Common myeloid progenitor, CD34-positive (primary cell): ENCODE measurements at regions not wholly inside any gene's neighbourhood (a gene's known extent, or its start where the extent isn't known, plus 50 kb on each side); places are given as distances from the start of the nearest gene placed in this dataset.

Source experiments
- CTCF ChIA-PET: fragments of 350-600 bp; sonication (Branson Sonifier 250); formaldehyde crosslinking; loops from one replicate; lab custom pipeline; 2021; ENCODE audit warnings: antibody characterized with exemption; lab: Charles Lee
- POLR2A ChIA-PET: fragments of 350-600 bp; sonication (Branson Sonifier 250); formaldehyde crosslinking; loops from one replicate; lab custom pipeline; 2021; ENCODE audit warnings: antibody characterized with exemption; lab: Charles Lee
- DNase-seq, 3 donors: peaks; one replicate each; pipeline versions ENCODE4 v3.0.0 to v3.0.0-alpha.2; 2013
- H3K27ac ChIP-seq, 2 experiments: 1 replicate in 1 of 2; 2 replicates in 1 of 2; pipeline ENCODE4 v1.7.0; 2013; ENCODE audit warnings: inconsistent platforms in 2 of 2, low read length in 2 of 2, mild to moderate bottlenecking in 2 of 2, low read depth in 1 of 2, moderate library complexity in 1 of 2; ENCODE audit not compliant: severe bottlenecking in 2 of 2, insufficient read depth in 1 of 2, poor library complexity in 1 of 2
- H3K27me3 ChIP-seq, 5 experiments: replicated peaks in 2 of 5; 1 replicate in 3 of 5; 2 replicates in 2 of 5; pipeline versions ENCODE4 v1.6.1 to v1.7.0; 2013; ENCODE audit warnings: low read length in 4 of 5, mild to moderate bottlenecking in 2 of 5, moderate library complexity in 2 of 5, inconsistent platforms in 1 of 5; ENCODE audit not compliant: insufficient read depth in 5 of 5, control insufficient read depth in 4 of 5
- H3K36me3 ChIP-seq, 4 experiments: 1 replicate in 2 of 4; 2 replicates in 2 of 4; pipeline versions ENCODE4 v1.6.1 to v1.7.0; 2013; ENCODE audit warnings: low read length in 3 of 4, control low read depth in 1 of 4, mild to moderate bottlenecking in 1 of 4; ENCODE audit not compliant: control insufficient read depth in 4 of 4, insufficient read depth in 4 of 4
- H3K4me1 ChIP-seq, 4 experiments: 1 replicate in 3 of 4; 2 replicates in 1 of 4; pipeline versions ENCODE4 v1.6.1 to v1.7.1; 2013; ENCODE audit warnings: low read length in 3 of 4, mild to moderate bottlenecking in 3 of 4, control low read depth in 1 of 4, inconsistent platforms in 1 of 4, moderate library complexity in 1 of 4; ENCODE audit not compliant: control insufficient read depth in 4 of 4, insufficient read depth in 4 of 4; ENCODE audit errors: control extremely low read depth in 1 of 4
- H3K4me3 ChIP-seq, 7 experiments: 1 replicate in 4 of 7; 2 replicates in 3 of 7; pipeline versions ENCODE4 v1.5.1 to v1.7.0; 2013; ENCODE audit warnings: mild to moderate bottlenecking in 7 of 7, low read length in 6 of 7, moderate library complexity in 6 of 7, inconsistent platforms in 2 of 7, low read depth in 2 of 7, control low read depth in 1 of 7; ENCODE audit not compliant: insufficient read depth in 4 of 7, control insufficient read depth in 1 of 7; ENCODE audit errors: extremely low read depth in 1 of 7
- H3K9me3 ChIP-seq, 5 experiments: 1 replicate in 4 of 5; 2 replicates in 1 of 5; pipeline versions ENCODE4 v1.6.1 to v1.7.1; 2013; ENCODE audit warnings: low read length in 4 of 5, mild to moderate bottlenecking in 2 of 5, inconsistent platforms in 1 of 5, low read depth in 1 of 5, moderate library complexity in 1 of 5; ENCODE audit not compliant: control insufficient read depth in 4 of 5, insufficient read depth in 2 of 5; ENCODE audit errors: control extremely low read depth in 1 of 5
- WGBS: methylation state at CpG from one replicate; pipeline ENCODE4 v1.1.5; 2013; ENCODE audit not compliant: insufficient coverage; 5-methylcytosine and 5-hydroxymethylcytosine counted together

DNA sequence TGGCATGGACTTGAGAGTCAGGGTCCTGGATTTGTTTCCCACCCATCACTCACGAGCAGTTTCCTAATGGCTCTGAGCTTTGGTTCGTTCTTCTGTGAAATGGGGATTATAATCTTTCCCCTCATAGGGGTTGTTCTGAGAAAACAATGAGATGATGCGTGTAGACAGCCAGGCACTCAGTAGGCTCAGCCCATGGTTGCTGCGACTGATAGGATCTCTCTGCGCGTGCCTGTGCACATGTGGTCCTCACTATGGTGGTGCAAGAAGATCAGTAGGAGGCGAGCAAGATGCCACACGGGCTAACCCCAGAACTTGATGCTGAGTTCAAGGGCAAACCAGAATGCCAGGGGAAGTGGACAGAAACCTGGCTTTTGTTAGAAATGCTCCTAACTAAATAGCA lies 153.5 kb upstream of the KCNG1 start:
- no peak overlapping the region for H3K27ac ChIP-seq
- ChIA-PET POLR2A (no interaction called here), CTCF (interaction anchor here (0.7 kb wide), 1 partner anchor 9 kb away, joined by 4 read pairs; no protein-coding TSS in a partner anchor)
- H3K4me3 ChIP-seq: no peak overlapping the region
- no peaks in the 10 kb centered on the region for H3K9me3 ChIP-seq
- no peak for DNase-seq
- no peaks in the 10 kb centered on the region for H3K4me1 ChIP-seq
- WGBS: 90% methylated on average over 6 of the region's 8 CpGs
- H3K27me3 ChIP-seq: peaks cover 0 to 16% (median 3%) of the 10 kb centered on the region in 5 experiments
- no peaks in the 10 kb centered on the region for H3K36me3 ChIP-seq

DNA sequence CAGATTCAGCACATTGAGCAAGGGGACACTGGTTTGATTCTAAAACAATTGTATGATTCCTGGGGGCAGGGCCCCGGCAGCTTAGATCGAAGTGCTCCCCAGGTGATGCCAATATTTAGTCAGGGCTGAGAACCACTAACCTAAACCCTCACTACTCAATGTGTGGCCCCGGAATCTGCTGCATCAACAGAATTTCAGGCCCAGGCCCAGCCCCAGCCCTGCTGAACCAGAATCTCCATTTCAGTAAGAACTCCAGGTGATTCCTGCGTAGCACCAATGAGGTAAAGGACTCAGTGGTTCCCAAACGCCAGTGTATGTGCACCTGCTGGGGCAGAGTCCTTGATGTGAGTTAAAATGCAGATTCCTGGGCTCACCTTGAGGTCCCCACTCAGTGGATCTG lies 152.8 kb upstream of the KCNG1 start:
- POLR2A ChIA-PET: no interaction called here
- no peak overlapping the region for H3K4me3 ChIP-seq
- no peaks in the 10 kb centered on the region for H3K4me1 ChIP-seq
- H3K27me3 ChIP-seq: peaks cover 0 to 13% (median 3%) of the 10 kb centered on the region in 5 experiments
- no peaks in the 10 kb centered on the region for H3K9me3 ChIP-seq
- no peak overlapping the region for H3K27ac ChIP-seq
- CTCF ChIA-PET: no interaction called here
- 98% methylated on average over 5 of the region's 5 CpGs for WGBS
- H3K36me3 ChIP-seq: no peaks in the 10 kb centered on the region
- no peak for DNase-seq

DNA sequence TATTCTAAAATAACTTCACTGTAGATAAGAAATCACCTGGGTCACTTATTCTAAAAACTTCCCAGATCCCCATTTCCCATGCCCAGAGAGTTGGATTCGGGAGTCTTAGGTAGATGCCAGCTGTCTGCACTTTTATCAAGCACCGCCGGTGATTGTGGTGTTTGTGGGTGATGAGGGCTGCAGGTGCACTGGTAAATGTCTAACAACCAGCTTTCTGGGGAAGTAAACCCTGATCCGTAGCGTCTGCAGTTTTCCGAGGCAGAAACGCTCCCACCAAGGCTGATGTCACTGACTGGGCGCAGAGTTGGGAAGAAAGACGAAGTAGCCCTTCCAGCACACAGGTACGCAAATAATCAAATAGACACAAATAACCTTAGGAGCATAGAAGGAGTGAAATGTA lies 152.2 kb upstream of the KCNG1 start:
- no peaks in the 10 kb centered on the region for H3K36me3 ChIP-seq
- WGBS: 96% methylated on average over 4 of the region's 10 CpGs
- H3K4me1 ChIP-seq: no peaks in the 10 kb centered on the region
- H3K27me3 ChIP-seq: peaks cover 0 to 13% (median 1%) of the 10 kb centered on the region in 5 experiments
- no peaks in the 10 kb centered on the region for H3K9me3 ChIP-seq
- no peak for DNase-seq
- ChIA-PET CTCF (no interaction called here), POLR2A (no interaction called here)
- no peak overlapping the region for H3K27ac ChIP-seq
- no peak overlapping the region for H3K4me3 ChIP-seq

- CTCF ChIA-PET: no interaction called here
- Histone ChIP-seq H3K4me1 (no peaks in the 10 kb centered on the region), H3K4me3 (no peak overlapping the region), H3K27me3 (peaks cover 0 to 7% (median 0%) of the 10 kb centered on the region in 5 experiments), H3K9me3 (peaks cover 0 to 5% (median 0%) of the 10 kb centered on the region in 5 experiments), H3K36me3 (no peaks in the 10 kb centered on the region), H3K27ac (no peak overlapping the region)
- 83% methylated on average over 2 of the region's 2 CpGs for WGBS
- DNase-seq: no peak
- POLR2A ChIA-PET: no interaction called here
These were observed 151.6 kb upstream of the KCNG1 start for GRCh38 chr20:51174536-51174935.

- H3K4me1 ChIP-seq: no peaks in the 10 kb centered on the region
- POLR2A ChIA-PET: no interaction called here
- H3K27ac ChIP-seq: no peak overlapping the region
- CTCF ChIA-PET: interaction anchor here (0.8 kb wide), 1 partner anchor 39 kb away, joined by 3 read pairs; no protein-coding TSS in a partner anchor
- no peak overlapping the region for H3K4me3 ChIP-seq
- H3K36me3 ChIP-seq: no peaks in the 10 kb centered on the region
- no peak for DNase-seq
- H3K27me3 ChIP-seq: peaks cover 0 to 2% (median 0%) of the 10 kb centered on the region in 5 experiments
- H3K9me3 ChIP-seq: peaks cover 0 to 7% (median 0%) of the 10 kb centered on the region in 5 experiments
- WGBS: 84% methylated on average over 4 of the region's 6 CpGs
These were observed 149.9 kb upstream of the KCNG1 start for GRCh38 chr20:51172558-51173428.

DNA sequence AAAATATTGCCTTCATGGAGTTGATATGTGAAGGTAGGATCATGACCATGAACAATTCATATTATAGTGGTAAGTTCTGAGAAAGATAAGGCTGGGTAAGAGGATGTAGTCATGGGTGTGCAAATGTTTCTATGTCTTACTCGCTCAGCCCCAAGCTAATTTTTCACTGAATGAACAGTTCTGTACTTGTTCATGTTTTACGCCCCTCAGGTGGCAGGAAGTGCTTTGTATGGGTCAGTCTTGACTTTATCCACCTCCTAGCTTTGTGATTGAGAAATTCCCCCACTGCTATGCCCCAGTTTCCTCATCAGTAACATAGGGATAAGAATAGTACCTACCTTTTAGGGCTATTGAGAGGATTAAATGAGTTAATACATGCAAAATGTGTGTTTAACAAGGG lies 148.2 kb upstream of the KCNG1 start:
- Histone ChIP-seq H3K9me3 (peaks cover 0 to 9% (median 0%) of the 10 kb centered on the region in 5 experiments), H3K4me3 (no peak overlapping the region), H3K36me3 (no peaks in the 10 kb centered on the region), H3K27ac (no peak overlapping the region), H3K4me1 (no peaks in the 10 kb centered on the region), H3K27me3 (peaks cover 0 to 5% (median 0%) of the 10 kb centered on the region in 5 experiments)
- POLR2A ChIA-PET: no interaction called here
- CTCF ChIA-PET: no interaction called here
- 100% methylated on average over 1 of the region's 2 CpGs for WGBS
- no peak for DNase-seq

DNA sequence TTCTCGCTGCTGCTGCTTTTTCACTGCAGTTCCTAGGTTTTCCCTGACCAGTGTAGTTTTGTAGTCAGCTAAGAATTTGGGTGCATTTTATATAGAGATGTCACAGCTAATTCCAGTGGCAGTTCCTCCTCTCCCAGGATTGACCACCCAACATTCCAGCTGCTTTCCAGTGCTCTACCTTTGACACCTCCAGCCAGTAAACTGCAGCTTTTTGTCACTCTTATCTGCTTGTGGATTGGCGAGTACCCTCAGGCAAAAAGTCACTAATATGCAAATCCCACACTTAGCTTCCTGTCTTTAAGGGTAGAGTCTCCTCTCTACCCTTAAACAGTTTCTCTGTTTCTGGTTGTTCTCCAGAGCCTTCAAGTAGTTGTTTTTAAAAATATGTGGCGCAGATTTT lies 146.9 kb upstream of the KCNG1 start:
- Histone ChIP-seq H3K27ac (no peak overlapping the region), H3K4me3 (no peak overlapping the region), H3K36me3 (no peaks in the 10 kb centered on the region), H3K4me1 (no peaks in the 10 kb centered on the region), H3K27me3 (peaks cover 0 to 5% (median 0%) of the 10 kb centered on the region in 5 experiments), H3K9me3 (peaks cover 0 to 9% (median 0%) of the 10 kb centered on the region in 5 experiments)
- CTCF ChIA-PET: no interaction called here
- WGBS: 100% methylated on average over 1 of the region's 3 CpGs
- POLR2A ChIA-PET: interaction anchor here (0.6 kb wide), 1 partner anchor 1170 kb away, joined by 3 read pairs; no protein-coding TSS in a partner anchor
- DNase-seq: no peak
